Smooth muscle cell of the brain vasculature (primary cell): ENCODE measurements at regions not wholly inside any gene's neighbourhood (a gene's known extent, or its start where the extent isn't known, plus 50 kb on each side); places are given as distances from the start of the nearest gene placed in this dataset.
"Not testable (repeated sequence)": the region's sequence is repeated elsewhere in the genome, so short reads cannot be mapped to it uniquely, and the experiment has no call there.

Experiments used
- DNase-seq: peaks from one replicate; pipeline ENCODE4 v3.0.0-alpha.2; 2012; ENCODE audit warnings: low read depth, low spot score

DNA sequence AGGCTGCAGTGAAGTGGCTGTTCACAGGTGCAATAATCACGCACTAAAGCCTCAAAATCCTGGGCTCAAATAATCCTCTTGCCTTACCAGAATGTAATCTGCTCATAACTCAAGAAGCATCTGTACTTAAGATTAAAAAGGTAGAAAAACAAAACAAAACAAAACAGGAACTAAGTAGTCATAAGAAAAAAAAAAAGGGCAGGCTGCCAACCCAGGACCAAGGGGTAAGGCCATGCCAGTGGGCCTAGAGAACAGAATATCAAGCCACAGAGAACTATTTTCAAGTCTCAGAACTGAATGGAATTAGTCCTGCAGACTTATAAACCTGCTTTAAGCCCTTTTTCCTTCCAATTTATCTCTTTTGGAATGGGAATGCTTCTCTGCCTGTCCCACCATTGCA, 64.8 kb upstream of the TBC1D3K start:
- DNase-seq, result no peak

DNA sequence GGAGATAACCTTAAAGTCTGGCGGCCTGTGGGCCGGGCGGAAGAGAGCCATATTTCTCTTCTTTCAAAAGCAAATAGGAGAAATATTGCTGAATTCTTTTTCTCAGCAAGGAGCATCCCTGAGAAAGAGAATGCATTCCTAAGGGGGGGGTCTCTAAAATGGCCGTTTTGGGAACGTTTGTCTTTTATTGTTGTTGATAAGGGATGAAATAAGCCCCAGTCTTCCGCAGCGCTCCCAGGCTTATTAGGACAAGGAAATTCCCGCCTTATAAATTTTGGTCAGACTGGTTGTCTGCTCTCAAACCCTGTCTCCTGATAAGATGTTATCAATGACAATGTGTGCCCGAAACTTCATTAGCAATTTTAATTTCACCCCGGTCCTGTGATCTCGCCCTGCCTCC, 65.8 kb upstream of the TBC1D3K start:
- DNase-seq, result not testable (repeated sequence)

DNA sequence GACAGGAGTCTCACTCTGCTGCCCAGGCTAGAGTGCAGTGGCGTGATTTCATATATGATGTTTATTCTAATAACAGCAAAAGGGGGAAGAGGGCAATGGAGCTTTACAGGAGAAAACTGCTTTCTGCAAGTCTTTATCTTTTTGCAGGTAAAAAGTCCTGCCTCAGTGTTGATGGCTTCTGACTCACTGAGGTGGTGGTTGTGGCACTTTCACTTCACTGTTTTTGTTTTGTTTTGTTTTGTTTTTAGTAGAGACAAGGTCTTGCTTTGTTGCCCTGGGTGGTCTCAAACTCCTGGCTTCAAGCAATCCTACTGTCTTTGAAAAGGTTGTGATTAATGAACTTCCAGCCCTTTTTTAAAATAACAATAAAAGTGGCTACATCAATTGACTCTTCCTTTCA, 68.0 kb upstream of the TBC1D3K start:
- no peak for DNase-seq

DNA sequence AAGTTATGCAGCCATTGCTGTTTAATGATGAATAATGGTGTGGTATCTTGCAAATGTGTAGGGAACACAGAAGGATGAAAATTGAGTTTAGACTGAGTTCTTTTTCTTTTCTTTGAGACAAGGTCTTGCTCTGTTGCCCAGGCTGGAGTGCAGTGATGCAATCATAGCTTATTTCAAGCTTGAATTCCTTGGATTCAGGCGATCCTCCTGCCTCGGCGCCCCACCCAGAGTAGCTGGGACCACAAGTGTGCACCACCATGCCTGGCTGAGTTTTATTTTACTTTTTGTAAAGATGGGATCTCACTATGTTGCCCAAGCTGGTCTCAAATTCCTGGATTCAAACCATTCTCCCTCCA, 74.6 kb upstream of the TBC1D3K start:
- no peak for DNase-seq

DNA sequence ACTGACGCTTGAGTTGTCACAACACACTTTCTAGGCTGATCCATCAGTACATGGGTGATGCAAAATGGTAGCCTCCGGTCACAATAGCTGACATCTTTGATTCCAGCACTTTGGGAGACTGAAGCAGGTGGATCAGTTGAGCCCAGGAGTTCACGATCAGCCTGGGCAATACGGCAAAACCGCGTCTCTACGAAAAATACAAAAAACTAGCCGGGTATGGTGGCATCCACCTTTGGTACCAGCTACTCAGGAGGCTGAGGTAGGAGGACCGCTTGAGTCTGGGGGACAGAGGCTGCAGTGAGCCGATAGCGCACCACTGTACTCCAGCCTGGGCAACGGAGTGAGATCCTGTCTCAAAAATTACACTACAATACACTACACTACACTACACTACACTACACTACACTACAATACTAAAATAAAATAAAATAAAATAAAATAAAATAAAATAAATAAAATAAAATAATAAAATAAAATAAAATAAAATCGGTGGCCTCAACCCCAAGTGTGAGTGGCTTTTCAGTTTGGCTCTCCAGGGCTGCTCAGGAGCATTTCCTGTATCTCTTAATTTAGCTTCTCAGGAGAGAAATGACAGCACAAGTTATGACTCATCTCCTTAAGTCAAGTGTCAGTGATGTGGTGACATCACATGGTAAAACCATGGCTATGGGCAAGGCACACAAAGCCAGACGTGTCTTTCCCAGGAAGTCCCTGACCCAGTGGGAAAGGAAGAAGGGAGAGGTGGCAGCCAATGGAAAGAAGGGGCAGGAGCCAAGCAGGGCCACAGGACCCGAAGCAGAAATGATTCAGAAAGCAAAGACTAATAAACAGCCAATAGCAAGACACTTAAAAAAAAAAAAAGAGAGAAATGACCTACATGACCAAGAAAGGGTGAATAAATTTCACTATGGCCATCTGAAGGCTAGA, 75.3 kb upstream of the TBC1D3K start:
- no peak for DNase-seq

DNA sequence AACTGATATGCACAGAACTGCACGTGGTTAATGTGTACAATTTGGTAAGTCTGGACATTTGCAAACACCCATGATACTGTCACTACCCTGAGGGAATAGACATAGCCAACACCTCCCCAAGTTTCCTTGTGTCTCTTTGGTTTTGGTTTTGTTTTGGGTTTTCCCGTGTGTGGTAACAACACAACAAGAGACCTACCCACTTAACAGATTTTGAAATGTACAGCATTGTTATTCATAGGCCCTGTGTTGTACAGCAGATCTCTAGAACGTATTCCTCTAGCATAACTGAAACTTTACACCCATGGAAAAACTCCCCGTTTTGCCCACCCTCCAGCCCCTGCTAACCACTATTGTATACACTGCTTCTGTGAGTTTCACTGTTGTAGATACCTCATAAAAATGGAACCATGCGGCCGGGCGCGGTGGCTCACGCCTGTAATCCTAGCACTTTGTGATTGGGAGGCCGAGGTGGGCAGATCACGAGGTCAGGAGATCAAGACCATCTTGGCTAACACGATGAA, 76.3 kb upstream of the TBC1D3K start:
- DNase-seq, result no peak

DNA sequence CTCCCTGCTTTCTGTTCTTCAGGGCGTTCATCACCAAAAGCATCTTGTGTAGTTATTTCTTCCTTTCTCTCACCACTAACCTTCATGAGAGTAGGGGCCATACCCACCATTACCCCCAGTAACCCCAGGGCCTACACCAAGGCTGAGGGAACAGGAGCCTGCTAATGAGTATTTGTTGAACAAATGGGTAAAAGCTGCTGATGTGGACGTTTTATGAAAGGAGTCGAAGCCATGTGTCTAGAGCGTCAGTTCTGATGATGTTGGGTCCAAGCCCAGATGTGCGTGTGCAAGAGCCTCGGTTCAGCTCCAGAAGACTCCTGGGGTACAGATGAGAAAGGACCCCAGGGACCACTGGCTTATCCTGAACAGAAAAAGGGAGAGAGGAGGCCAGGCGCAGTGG, 77.1 kb upstream of the TBC1D3K start:
- DNase-seq, result no peak

DNA sequence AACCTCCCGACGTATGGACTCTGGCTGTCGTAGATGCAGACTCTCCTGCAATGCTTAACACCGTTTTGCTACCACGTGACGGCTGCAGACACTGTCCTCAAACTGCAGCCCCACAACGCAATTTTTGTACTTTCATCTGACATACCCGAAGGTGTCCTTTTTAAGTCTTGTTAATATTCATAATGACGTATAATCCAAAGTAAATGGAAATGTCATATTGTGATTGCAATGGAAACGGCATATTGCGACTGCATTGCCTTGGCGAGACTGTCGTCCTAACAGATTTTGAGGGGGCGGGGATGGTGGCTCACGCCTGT, 79.3 kb upstream of the TBC1D3K start:
- no peak for DNase-seq

DNA sequence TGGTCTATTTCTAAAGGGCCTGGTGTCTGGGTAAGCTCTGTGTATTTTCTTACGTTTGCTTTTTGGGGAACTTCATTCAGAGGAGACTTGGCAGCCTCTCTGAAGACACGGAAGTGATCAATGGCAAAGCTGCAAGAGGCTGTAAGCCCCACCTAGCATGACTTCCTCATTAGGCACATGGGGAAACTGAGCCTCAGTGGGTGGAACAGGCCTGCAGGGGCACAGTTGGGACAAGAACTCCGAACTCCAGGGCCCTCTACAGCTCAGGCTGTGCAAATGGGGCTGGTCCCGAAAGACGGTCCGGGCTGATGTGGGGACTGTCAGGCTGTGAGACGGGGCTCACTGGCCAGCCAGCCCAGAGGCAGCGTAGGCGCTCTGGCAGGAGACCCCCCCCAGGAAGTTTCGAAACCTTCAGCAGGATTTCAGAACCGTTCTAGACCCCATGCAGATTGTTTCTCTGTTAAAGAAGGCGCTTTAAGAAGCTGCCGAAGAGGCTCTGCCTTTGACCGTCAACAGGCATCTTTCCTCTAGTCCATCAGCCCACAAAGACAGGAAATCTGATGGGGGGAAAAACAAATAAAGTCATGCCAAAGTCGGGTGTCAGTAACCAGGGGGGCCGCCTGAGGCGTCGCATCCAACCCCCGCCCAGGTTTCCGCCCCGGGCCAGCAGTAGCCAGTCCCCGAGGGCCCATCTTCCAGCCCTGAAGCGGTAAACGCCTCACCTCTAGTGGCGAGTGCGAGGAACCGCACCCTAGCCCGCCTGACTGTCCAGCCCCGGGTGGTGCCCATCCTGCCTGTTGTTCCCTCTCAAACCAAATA, 79.8 kb upstream of the TBC1D3K start:
- DNase-seq, result no peak

DNA sequence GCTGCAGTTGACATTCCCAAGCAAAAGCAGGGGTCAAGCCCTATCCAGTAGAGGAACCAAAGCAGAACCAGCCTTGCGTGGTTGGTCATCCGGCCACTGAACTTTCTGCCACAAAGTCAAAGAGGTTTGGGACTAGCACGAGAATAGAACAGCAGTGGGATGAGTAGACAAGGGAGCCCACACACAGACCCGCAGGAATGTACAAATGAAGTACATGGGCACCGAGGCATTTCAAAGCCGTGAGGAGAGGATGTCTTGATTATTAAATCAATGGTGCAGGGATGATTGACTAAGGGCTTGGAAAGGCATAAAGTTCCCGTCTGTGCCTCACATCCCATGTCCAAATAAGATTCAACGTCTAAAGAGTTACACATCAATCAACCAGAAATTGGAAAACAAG, 81.8 kb upstream of the TBC1D3K start:
- DNase-seq, result no peak

DNA sequence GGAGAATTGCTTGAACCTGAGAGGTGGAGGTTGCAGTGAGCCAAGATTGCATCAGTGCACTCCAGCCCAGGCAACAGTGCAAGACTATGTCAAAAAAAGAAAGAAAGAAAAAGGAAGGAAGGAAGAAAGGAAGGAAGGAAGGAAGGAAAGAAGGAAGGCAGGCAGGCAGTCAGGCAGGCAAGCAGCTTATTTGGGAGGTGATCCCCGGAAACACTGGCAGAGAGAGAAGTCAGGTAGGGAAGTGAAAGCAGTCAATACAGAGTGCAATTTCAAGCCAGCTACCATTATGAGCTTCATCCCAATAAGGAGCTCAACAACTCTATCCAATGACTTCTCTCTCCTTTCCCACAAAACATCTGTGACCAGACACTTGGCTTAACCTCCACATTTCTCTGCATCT, 83.0 kb upstream of the TBC1D3K start:
- no peak for DNase-seq

DNA sequence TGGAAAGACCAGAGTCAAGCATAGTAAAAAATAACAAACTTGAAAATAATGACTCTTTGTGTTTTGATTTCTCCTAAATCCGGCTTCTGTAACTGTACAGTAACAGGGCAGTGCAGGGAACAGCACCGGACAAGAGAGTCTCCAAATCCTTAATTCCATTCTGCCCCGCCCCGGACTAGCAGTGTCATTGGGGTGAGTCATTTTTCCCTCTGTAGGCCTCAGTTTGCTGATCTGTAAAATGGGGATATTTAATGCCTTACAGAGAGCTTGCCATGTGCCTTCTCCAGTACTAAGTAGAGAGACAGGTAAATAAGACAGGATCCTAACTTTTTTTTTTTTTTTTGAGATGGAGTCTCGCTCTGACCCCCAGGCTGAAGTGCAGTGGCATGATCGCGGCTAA, 83.6 kb upstream of the TBC1D3K start:
- no peak for DNase-seq

DNA sequence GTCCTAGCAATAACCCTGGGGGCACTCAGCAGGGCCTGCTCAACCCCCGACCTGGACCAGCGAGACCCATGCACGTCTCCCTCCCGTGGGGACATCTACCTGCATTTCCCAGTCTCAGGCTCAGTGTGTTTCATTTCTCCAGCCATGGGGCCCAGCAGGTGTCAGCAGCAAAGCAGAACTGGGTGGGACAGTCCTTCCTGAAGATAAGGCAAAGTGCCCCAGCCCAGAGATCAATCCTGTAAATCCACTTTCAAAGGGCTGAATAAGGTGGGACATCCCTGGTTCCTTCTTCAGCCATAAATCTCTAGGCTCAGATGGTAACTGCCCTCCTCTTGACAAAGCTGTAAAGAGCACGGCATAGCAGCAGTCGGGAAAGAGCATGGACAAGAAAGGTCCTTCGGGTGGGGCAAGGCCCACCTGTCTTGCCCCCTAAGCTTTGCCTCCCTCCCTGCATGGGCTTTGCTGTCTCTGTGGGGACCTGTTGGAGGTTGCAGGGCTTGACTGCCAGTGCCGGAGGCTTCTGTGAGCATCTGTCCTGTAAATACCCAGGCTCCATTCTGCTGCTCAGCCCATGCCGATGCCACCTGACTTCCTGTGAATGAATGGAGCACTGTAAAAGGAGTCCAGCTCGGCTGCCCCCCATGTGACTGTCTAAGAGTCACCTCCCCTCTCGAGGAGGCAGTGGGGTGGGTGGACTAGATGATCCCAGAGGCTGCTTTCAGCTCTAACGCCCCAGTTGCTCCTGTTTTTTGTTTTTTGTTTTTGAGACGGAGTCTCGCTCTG, 84.8 kb upstream of the TBC1D3K start:
- DNase-seq, result no peak

DNA sequence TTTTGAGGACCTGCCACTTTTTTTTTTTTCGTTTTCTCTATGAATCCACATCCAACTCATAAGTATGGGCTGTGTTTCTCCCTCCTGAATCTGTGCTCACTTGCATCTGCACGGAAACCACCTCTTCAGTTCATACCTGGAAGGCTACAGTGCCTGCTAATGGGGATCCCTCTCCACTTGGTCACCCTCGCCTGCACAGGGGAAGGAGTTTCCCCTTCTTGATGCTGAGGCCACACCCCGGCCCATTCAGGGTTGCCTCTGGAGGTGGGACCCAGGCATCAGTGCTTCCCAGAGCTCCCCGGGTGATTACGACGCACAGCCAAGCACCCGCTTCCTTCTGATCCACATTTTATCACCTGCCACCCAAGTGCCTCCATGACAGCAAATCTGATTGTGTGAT, 85.9 kb upstream of the TBC1D3K start:
- DNase-seq, result no peak

DNA sequence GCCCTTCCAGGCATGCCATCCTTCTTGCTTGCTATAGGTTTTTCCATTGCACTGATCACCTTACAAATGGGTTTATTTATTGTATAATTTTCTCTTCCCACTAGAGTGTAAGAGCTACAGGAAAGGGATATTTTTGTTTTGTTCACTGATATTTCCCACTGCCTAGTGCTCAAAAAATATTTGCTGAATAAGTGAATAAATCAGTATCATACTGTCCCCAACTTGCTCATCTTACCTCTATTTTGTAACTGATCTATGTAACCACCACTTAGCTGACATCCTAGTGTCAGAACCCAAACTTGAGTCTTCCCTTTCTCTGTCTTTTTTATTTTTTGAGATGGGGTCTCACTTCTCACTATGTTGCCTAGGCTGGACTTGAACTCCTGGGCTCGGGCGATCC, 87.6 kb upstream of the TBC1D3K start:
- DNase-seq, result no peak

DNA sequence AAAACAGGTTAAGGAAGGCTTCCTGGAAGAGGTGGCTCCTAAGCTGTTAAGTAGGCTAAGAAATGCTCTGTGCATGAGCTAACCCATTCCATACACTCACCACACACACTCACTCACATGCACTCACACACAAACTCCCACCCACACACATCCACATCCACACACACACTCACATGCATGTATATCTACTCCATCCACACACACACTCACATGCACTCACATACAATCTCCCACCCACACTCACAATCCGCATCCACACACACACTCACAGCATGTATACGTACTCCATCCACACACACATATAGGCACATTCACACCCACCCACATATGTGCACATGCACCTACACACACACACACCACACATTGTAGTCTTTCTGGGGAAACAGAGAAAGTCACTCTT, 89.3 kb upstream of the HNF1B start:
- no peak for DNase-seq

DNA sequence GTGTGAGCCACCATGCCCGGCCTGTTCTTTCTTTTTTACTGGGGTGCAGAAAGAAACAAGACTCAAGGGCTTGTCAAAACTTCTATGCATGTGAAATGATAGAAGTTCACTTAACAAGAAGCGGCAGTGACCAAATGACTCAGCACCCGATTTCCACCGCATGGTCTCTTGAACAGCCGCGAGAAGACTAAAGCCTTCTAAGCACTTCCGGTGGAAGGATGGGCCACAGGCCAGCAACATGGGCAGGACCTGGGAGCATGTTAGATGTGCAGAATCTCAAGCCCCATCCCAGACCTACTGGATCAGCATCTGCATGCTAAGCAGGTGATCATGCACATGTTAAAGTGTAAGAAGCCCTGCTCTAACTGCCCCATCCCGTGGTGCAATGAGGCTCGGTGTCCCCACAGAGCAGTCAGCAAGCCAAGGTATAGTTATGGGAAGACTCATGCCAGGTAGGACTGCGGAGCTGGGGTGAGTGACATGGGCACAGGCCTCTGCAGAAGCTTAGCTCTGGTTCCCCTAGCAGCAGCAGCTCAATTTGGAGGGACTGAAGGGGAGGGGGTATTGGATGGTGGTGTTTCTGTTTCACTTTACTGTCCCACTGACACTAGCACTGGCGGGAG, 88.5 kb upstream of the HNF1B start:
- DNase-seq, result no peak

DNA sequence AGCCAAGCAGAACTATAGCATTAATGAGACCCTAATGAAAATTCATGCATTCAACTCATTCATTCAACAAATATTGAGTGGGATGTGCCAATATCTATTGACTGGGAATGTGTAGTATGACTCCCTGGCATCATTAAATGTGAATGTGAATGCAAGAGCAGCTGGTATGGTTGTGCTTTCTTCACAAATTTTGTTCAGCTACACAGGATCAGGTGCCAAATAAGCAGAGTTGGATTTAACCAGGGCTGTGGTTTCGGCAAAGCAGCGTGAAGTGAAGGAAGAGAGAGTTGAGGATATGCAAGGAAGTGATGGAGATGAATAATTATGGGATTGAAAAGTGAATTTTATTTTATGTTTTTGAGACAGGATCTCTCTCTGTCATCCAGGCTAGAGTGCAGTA, 87.1 kb upstream of the HNF1B start:
- no peak for DNase-seq

DNA sequence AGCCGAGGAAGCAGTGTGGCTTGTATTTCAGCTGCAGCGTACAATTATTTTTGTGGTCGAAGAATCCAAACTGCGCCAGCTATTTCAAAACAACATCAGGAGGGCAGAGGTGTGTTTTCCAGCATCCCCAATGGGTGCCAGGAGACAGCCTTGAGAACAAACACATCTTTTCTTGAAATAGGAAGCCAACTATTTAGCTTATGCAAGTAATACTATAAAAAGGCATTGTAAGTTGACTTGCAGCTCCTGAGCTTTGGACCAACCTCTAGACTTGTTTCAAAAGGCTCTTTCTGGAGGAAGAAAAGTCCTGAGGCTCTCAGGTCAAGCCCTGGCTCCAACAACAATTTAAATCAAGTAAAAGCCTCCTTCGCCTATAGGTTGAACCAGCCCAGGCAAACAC, 86.6 kb upstream of the HNF1B start:
- no peak for DNase-seq

DNA sequence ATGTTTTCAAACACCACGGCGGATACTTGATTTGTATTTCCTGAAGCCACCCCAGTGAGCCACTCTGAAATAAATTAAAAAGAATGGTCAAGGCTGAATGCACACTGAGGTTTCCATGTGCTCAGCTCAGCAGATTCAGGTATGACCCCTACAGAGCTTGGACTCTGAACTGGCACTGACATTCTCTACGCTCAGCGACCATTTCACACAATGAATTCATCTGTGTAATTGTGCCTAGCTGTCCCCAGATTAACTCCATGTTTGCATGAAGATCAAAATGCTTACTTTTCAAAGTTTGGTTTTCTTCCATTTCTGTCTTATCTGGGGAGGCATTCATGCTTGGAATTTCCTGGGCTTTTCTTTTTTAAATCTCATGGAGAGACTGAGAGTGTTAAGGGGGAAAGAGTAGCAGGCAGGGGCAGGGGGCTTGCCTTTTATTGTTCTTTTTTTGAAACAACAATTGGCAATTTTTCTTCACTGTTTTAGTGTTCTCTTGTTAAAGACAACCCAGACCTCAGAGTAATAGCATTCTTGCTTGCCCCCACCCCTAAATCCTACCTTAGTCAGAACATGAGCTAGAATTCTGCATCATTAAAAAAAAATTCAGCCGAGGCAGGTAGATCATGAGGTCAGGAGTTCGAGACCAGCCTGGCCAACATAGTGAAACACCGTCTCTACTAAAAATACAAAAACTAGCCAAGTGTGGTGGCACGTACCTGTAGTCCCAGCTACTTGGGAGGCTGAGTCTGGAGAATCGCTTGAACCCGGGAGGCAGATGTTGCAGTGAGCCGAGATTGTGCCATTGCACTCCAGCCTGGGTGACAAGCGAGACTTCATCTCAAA, 85.5 kb upstream of the HNF1B start:
- no peak for DNase-seq

DNA sequence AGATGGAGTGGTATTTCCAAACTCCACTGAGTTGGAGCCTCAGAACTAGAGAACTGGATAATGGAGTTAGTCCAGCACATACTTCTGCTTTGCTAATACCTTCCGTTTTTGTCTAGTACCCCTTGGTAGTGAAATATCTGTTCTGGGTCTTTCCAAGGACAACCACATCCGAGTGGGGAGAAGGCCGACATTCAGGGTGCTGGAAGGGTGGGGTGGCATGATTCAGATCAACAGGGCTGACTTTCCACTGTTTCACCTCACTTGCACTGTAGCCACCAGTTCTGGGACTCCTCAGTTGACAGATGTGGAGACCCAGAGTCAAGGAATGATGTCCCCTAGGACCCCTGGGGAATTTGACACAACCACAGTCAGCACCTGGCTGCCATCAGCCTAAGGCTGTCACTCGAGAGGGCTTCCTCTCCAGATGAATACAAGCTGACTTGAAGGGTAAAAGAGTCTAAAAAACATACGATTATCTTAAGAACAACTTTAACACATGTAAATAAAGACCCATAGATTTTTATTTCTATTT, 84.8 kb upstream of the HNF1B start:
- DNase-seq, result no peak
